ENCODE measurements at regions not wholly inside any gene's neighbourhood (a gene's known extent, or its start where the extent isn't known, plus 50 kb on each side); places are given as distances from the start of the nearest gene placed in this dataset.

DNA sequence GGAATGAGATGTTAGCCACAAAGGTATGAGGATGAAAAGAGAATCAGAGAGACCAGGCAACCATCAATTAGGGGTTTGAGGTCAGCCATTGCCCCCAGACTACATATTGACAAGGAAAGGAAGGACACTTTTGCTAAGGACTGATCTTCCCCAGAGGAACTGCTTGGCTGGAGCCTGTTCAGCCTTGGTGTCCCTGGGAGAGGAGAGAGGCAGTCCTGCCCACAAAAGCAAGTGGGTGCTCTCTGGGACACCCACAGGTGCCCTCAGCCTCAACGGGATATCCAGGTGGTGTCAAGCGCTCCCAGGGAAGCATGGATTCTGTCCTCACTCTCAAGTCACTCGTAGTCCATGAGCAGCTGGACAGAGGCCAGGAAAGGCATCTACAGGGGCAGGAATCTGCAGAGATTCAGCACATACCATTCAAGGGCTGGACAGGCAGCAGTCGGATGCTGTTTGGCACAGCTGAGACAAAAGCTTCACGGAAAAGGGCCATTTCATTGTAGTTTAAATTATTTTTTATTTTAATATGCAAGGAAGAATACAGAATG lies 166.2 kb downstream of the UACA start:
- ChIA-PET CTCF (ENCODE audit: low intra/inter-chr PET ratio) (no interaction called here), POLR2A (no interaction called here)
- Histone ChIP-seq H2AFZ (ENCODE audit: low read depth, low read length) (no peak overlapping the region), H3K79me2 (ENCODE audit: control insufficient read depth, insufficient read depth, low read length) (no peaks in the 10 kb centered on the region), H3K9ac (ENCODE audit: insufficient read depth in 1 of 2, low read depth in 2 of 2, low read length in 2 of 2) (no peak overlapping the region), H3K9me1 (ENCODE audit: control insufficient read depth, insufficient read depth, low read length) (no peaks in the 10 kb centered on the region), H4K20me1 (replicated peaks; ENCODE audit: control insufficient read depth, insufficient read depth, low read length) (no peaks in the 10 kb centered on the region), H3K4me1 (replicated peaks in 1 of 2; ENCODE audit: control insufficient read depth in 2 of 2, insufficient read depth in 2 of 2, low read length in 2 of 2) (no peaks in the 10 kb centered on the region), H3K9me3 (replicated peaks; ENCODE audit: control insufficient read depth, insufficient read depth, low read depth, low read length) (no peaks in the 10 kb centered on the region), H3K4me2 (ENCODE audit: insufficient read depth, low read length) (no peak overlapping the region), H3K27me3 (ENCODE audit: control insufficient read depth in 2 of 2, insufficient read depth in 2 of 2, low read length in 2 of 2) (no peaks in the 10 kb centered on the region; a peak in 1 of 5 replicates), H3K36me3 (ENCODE audit: control insufficient read depth, insufficient read depth, low read length) (no peaks in the 10 kb centered on the region), H3K4me3 (no peak overlapping the region), H3K27ac (ENCODE audit: extremely low read depth, low read depth, low read length) (no peak overlapping the region)
- ATAC-seq, result no peak
- TF ChIP-seq HDAC1 (IDR thresholded peaks at IDR 0.05) (no peak), RBM22 (IDR thresholded peaks at IDR 0.05; ENCODE audit: low read depth, low read length, poor library complexity, severe bottlenecking) (no peak), SMAD3 (CRISPR knock-in tag; conservative IDR thresholded peaks at IDR 0.05) (no peak)
- no TSS peak for BruUV-seq (replicated peaks)
- intact Hi-C loops (cut with micrococcal nuclease), result no loop called here
- in situ Hi-C loops (cut with MboI), result no loop called here
- FAIRE-seq, result no peak
- 1% methylated on average over 5 of the region's 5 CpGs for WGBS (ENCODE audit: insufficient coverage, low coverage, missing lambda C conversion rate)
- no peak for DNase-seq (ENCODE audit: extremely low read depth in 1 of 4, low spot score in 3 of 4)

DNA sequence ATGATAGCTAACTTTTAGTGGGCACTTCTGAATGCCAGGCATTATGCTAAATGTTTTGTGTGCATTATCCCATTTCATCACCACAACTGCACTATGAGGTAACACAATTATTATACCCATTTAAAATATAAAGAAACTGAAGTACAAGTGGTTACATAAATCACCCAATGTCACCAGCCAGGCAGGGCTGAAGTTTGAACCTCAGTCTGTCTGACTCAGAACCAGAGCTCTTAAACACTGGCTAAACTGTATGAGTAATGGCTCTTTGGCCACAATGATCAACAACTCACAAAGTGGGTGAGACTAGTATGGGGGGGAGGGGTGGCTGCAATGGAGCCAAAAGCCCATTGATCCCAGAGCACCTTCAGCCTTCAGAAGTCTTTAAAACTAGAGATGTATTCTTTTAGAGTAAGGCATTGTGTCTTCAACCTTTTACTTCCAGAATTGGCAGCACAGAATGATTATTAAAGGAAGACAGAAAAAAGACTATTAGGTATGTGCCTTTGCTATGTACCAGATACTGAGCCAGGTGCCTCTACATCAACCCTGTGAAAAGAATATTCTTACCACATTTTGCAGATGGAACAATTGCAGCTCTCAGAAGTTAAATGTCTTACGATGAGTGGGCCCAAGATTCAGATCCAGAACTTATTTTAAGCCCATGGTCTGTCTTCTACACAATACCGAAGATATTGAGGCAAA lies 166.9 kb downstream of the UACA start:
- in situ Hi-C loops (cut with MboI) (no loop called here), intact Hi-C loops (cut with micrococcal nuclease) (no loop called here)
- Histone ChIP-seq H3K9ac (ENCODE audit: insufficient read depth in 1 of 2, low read depth in 2 of 2, low read length in 2 of 2) (no peak overlapping the region), H2AFZ (ENCODE audit: low read depth, low read length) (no peak overlapping the region), H3K4me2 (ENCODE audit: insufficient read depth, low read length) (no peak overlapping the region), H3K4me3 (no peak overlapping the region), H3K79me2 (ENCODE audit: control insufficient read depth, insufficient read depth, low read length) (no peaks in the 10 kb centered on the region), H4K20me1 (replicated peaks; ENCODE audit: control insufficient read depth, insufficient read depth, low read length) (no peaks in the 10 kb centered on the region), H3K9me3 (replicated peaks; ENCODE audit: control insufficient read depth, insufficient read depth, low read depth, low read length) (no peaks in the 10 kb centered on the region), H3K36me3 (ENCODE audit: control insufficient read depth, insufficient read depth, low read length) (no peaks in the 10 kb centered on the region), H3K27me3 (ENCODE audit: control insufficient read depth in 2 of 2, insufficient read depth in 2 of 2, low read length in 2 of 2) (no peaks in the 10 kb centered on the region; a peak in 1 of 5 replicates), H3K9me1 (ENCODE audit: control insufficient read depth, insufficient read depth, low read length) (no peaks in the 10 kb centered on the region), H3K4me1 (replicated peaks in 1 of 2; ENCODE audit: control insufficient read depth in 2 of 2, insufficient read depth in 2 of 2, low read length in 2 of 2) (no peaks in the 10 kb centered on the region), H3K27ac (ENCODE audit: extremely low read depth, low read depth, low read length) (no peak overlapping the region)
- CTCF ChIA-PET (ENCODE audit: low intra/inter-chr PET ratio), result no interaction called here
- POLR2A ChIA-PET, result no interaction called here
- no peak for TF ChIP-seq ZNF436 (CRISPR knock-in tag; IDR thresholded peaks at IDR 0.05)
- no peak for TF ChIP-seq SNIP1 (IDR thresholded peaks at IDR 0.05; ENCODE audit: low read depth)
- no peak for FAIRE-seq
- ATAC-seq, result no peak
- DNase-seq (ENCODE audit: extremely low read depth in 1 of 4, low spot score in 3 of 4), result no peak
- no TSS peak for BruUV-seq (replicated peaks)
- 0% methylated on average over 2 of the region's 2 CpGs for WGBS (ENCODE audit: insufficient coverage, low coverage, missing lambda C conversion rate)
